ENCODE measurements at regions not wholly inside any gene's neighbourhood (a gene's known extent, or its start where the extent isn't known, plus 50 kb on each side); places are given as distances from the start of the nearest gene placed in this dataset.

GRCh38 chr6:134866563-134866962 is 83.3 kb downstream of the ALDH8A1 start:
- no peak for DNase-seq (ENCODE audit: low spot score)

GRCh38 chr6:134864558-134864957 is 85.3 kb downstream of the ALDH8A1 start:
- no peak for DNase-seq (ENCODE audit: low spot score)

GRCh38 chr6:134863763-134864510 is 86.0 kb downstream of the ALDH8A1 start:
- no peak for DNase-seq (ENCODE audit: low spot score)

GRCh38 chr6:134854366-134854765 is 95.5 kb downstream of the ALDH8A1 start:
- DNase-seq (ENCODE audit: low spot score): no peak

- DNase-seq (ENCODE audit: low spot score): peak; percentile 33
Observed at GRCh38 chr6:134853111-134854055, 96.5 kb downstream of the ALDH8A1 start.

- no peak for DNase-seq (ENCODE audit: low spot score)
Observed at GRCh38 chr6:134851548-134851947, 98.4 kb downstream of the ALDH8A1 start.

GRCh38 chr6:134850721-134851305 is 99.1 kb downstream of the ALDH8A1 start:
- DNase-seq (ENCODE audit: low spot score): no peak

GRCh38 chr6:134849920-134850447 is 99.9 kb downstream of the ALDH8A1 start:
- DNase-seq (ENCODE audit: low spot score): no peak

GRCh38 chr6:134848076-134848475 is 101.8 kb downstream of the ALDH8A1 start:
- DNase-seq (ENCODE audit: low spot score): no peak

- DNase-seq (ENCODE audit: low spot score): no peak
Observed at GRCh38 chr6:134846865-134847264, 103.0 kb downstream of the ALDH8A1 start.

- no peak for DNase-seq (ENCODE audit: low spot score)
Observed at GRCh38 chr6:134846031-134846430, 103.9 kb downstream of the ALDH8A1 start.

- DNase-seq (ENCODE audit: low spot score): no peak
Observed at GRCh38 chr6:134844120-134844519, 105.8 kb downstream of the ALDH8A1 start.

GRCh38 chr6:134840086-134840867 is 109.6 kb downstream of the ALDH8A1 start:
- peak; percentile 51 for DNase-seq (ENCODE audit: low spot score)

GRCh38 chr6:134835993-134836392 is 113.9 kb downstream of the ALDH8A1 start:
- no peak for DNase-seq (ENCODE audit: low spot score)

GRCh38 chr6:134830940-134831339 is 119.0 kb downstream of the ALDH8A1 start:
- DNase-seq (ENCODE audit: low spot score): no peak

- DNase-seq (ENCODE audit: low spot score): no peak
Observed at GRCh38 chr6:134830194-134830593, 119.7 kb downstream of the ALDH8A1 start.

- no peak for DNase-seq (ENCODE audit: low spot score)
Observed at GRCh38 chr6:134828641-134829040, 121.3 kb downstream of the ALDH8A1 start.

GRCh38 chr6:134826889-134827737 is 122.8 kb downstream of the ALDH8A1 start:
- no peak for DNase-seq (ENCODE audit: low spot score)

GRCh38 chr6:134823710-134824034 is 126.2 kb downstream of the ALDH8A1 start:
- no peak for DNase-seq (ENCODE audit: low spot score)

All from HT-29 (cell line).